AG04450 (cell line): ENCODE measurements at regions not wholly inside any gene's neighbourhood (a gene's known extent, or its start where the extent isn't known, plus 50 kb on each side); places are given as distances from the start of the nearest gene placed in this dataset.

Experiments
- CTCF ChIA-PET: fragments of 300-600, 350-600 bp; formaldehyde crosslinking; extraction: SDS; loops from one replicate; lab custom pipeline; 2022; ENCODE audit warnings: antibody characterized with exemption, inconsistent platforms; lab: Charles Lee
- POLR2A ChIA-PET: fragments of 350-600 bp; formaldehyde crosslinking; extraction: SDS; loops from one replicate; lab custom pipeline; 2021; ENCODE audit warnings: antibody characterized with exemption, inconsistent platforms; lab: Yijun Ruan, JAX
- DNase-seq: peaks from one replicate; pipeline ENCODE4 v3.0.0-alpha.2; 2011; ENCODE audit warnings: low read depth, low spot score
- H3K27ac ChIP-seq: one replicate; pipeline ENCODE4 v1.5.1; 2012; ENCODE audit warnings: low read depth, low read length, control low read depth
- H3K27me3 ChIP-seq: one replicate; pipeline ENCODE4 v1.6.0; 2012; ENCODE audit warnings: low read length; ENCODE audit not compliant: control insufficient read depth, insufficient read depth
- H3K4me3 ChIP-seq: 2 replicates; pipeline ENCODE4 v1.5.1; 2011; ENCODE audit warnings: mild to moderate bottlenecking, low read depth, low read length, control low read depth
- H3K9me3 ChIP-seq: 2 replicates; pipeline ENCODE4 v1.5.1; 2012; ENCODE audit warnings: low read length; ENCODE audit not compliant: control insufficient read depth, insufficient read depth
- TF ChIP-seq, protein P1 (sequence below): IDR thresholded peaks from 2 replicates; pipeline ENCODE4 v1.5.1; 2011; ENCODE audit warnings: low read depth, low read length, control low read depth, inconsistent platforms

GRCh38 chr5:87570366-87570765 lies 157.6 kb upstream of the CCNH start:
- POLR2A ChIA-PET = no interaction called here
- CTCF ChIA-PET = no interaction called here
- Histone ChIP-seq H3K4me3 (no peak overlapping the region), H3K27me3 (no peaks in the 10 kb centered on the region), H3K9me3 (no peaks in the 10 kb centered on the region), H3K27ac (no peak overlapping the region)
- no peak for DNase-seq
- TF ChIP-seq, protein P1, sequence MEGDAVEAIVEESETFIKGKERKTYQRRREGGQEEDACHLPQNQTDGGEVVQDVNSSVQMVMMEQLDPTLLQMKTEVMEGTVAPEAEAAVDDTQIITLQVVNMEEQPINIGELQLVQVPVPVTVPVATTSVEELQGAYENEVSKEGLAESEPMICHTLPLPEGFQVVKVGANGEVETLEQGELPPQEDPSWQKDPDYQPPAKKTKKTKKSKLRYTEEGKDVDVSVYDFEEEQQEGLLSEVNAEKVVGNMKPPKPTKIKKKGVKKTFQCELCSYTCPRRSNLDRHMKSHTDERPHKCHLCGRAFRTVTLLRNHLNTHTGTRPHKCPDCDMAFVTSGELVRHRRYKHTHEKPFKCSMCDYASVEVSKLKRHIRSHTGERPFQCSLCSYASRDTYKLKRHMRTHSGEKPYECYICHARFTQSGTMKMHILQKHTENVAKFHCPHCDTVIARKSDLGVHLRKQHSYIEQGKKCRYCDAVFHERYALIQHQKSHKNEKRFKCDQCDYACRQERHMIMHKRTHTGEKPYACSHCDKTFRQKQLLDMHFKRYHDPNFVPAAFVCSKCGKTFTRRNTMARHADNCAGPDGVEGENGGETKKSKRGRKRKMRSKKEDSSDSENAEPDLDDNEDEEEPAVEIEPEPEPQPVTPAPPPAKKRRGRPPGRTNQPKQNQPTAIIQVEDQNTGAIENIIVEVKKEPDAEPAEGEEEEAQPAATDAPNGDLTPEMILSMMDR = no peak

DNA sequence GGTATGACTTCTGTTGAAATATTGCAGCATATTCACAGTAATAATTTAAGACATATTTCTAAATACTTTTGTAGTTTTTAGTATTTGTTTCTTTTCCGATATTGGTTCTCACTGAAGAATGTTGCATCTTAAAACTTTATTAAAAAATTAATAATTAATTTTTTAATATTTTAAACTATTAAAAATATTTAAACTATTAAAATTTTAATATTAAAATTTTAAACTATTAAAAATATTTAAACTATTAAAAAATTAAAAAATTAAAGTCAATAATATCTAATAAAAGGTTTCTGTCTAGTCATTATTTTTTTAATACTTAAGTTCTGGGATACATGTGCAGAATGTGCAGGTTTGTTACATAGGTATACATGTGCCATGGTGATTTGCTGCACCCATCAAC lies 149.3 kb upstream of the CCNH start:
- TF ChIP-seq, protein P1 = no peak
- no peaks in the 10 kb centered on the region for H3K9me3 ChIP-seq
- H3K27ac ChIP-seq = no peak overlapping the region
- no peak for DNase-seq
- ChIA-PET POLR2A (no interaction called here), CTCF (no interaction called here)
- H3K4me3 ChIP-seq = no peak overlapping the region
- H3K27me3 ChIP-seq = no peaks in the 10 kb centered on the region

- POLR2A ChIA-PET = no interaction called here
- no peak for DNase-seq
These were observed 147.8 kb upstream of the CCNH start for GRCh38 chr5:87560528-87560927.

DNA sequence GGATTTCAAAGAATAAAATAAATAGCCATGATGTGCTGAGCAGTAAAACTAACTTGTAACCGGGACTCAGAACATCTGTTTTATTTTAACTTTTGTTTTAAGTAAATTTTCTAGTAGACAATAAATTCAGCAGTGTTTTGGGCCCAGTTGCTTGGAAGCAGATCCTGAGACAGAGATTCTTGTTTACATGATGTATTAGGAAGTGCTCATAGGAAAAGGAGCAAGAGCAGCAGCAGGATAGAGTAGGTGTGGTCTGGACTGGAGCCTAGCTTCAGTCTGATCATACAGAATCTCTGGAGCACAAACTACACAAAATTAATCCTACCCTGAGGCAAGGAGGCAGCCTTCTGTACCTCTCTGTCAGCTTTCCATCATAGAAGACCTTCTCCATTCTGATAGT lies 139.2 kb upstream of the CCNH start:
- Histone ChIP-seq H3K27me3 (no peaks in the 10 kb centered on the region), H3K27ac (no peak overlapping the region), H3K4me3 (no peak overlapping the region), H3K9me3 (no peaks in the 10 kb centered on the region)
- ChIA-PET CTCF (no interaction called here), POLR2A (no interaction called here)
- TF ChIP-seq, protein P1 = no peak
- DNase-seq = no peak

More at GRCh38 chr5:87560528-87560927, 147.8 kb upstream of the CCNH start:
- TF ChIP-seq, protein P1 = no peak
- Histone ChIP-seq H3K27ac (no peak overlapping the region), H3K9me3 (no peaks in the 10 kb centered on the region), H3K27me3 (no peaks in the 10 kb centered on the region), H3K4me3 (no peak overlapping the region)
- CTCF ChIA-PET = no interaction called here

DNA sequence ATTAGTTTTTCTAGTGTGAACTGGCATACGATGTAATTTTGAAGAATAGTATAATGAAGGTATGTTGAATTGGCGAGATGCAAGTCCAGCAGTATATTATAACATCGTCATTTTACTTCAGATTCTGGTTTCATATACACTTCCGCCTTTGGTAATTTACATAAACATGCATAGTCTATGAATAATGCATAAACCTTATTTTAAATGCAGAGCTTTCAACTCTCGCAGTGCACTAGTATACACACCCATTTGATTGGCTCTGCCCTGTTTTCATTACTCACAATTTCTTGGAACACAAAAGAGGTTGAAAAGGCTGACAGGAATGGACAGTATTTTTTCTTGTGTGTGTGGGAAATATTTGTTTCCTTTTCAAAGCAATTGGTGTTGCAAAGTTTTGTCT lies 128.9 kb upstream of the CCNH start:
- Histone ChIP-seq H3K27me3 (no peaks in the 10 kb centered on the region), H3K27ac (no peak overlapping the region), H3K9me3 (no peaks in the 10 kb centered on the region), H3K4me3 (no peak overlapping the region)
- TF ChIP-seq, protein P1 = no peak
- CTCF ChIA-PET = no interaction called here
- no peak for DNase-seq
- POLR2A ChIA-PET = no interaction called here
